ENCODE measurements at regions not wholly inside any gene's neighbourhood (a gene's known extent, or its start where the extent isn't known, plus 50 kb on each side); places are given as distances from the start of the nearest gene placed in this dataset.

GRCh38 chr4:44025376-44026020, 423.1 kb downstream of the KCTD8 start:
- no peak overlapping the region for H3K27ac ChIP-seq
- no peak for DNase-seq
- H3K4me3 ChIP-seq = no peak overlapping the region
- intact Hi-C loops (cut with DNase I; ENCODE audit: low total_unique reads) = no loop called here
- TF ChIP-seq CTCF (IDR thresholded peaks at IDR 0.05) (no peak), POLR2A (IDR thresholded peaks at IDR 0.05) (no peak)
- no peaks in the 10 kb centered on the region for H3K4me1 ChIP-seq
- no peaks in the 10 kb centered on the region for H3K27me3 ChIP-seq
- no peaks in the 10 kb centered on the region for H3K36me3 ChIP-seq (ENCODE audit: low read depth, missing control alignments)
- 72 to 76% methylated on average over 3 of the region's 3 CpGs for WGBS, 2 donors
- no peaks in the 10 kb centered on the region for H3K9me3 ChIP-seq

- no peak overlapping the region for H3K27ac ChIP-seq
- 57 to 71% methylated on average over 2 of the region's 2 CpGs for WGBS, 2 donors
- H3K27me3 ChIP-seq = no peaks in the 10 kb centered on the region
- intact Hi-C loops (cut with DNase I; ENCODE audit: low total_unique reads) = no loop called here
- no peaks in the 10 kb centered on the region for H3K4me1 ChIP-seq
- TF ChIP-seq POLR2A (IDR thresholded peaks at IDR 0.05) = no peak
- no peak for TF ChIP-seq CTCF (IDR thresholded peaks at IDR 0.05)
- no peak overlapping the region for H3K4me3 ChIP-seq
- no peaks in the 10 kb centered on the region for H3K9me3 ChIP-seq
- H3K36me3 ChIP-seq (ENCODE audit: low read depth, missing control alignments) = no peaks in the 10 kb centered on the region
- no peak for DNase-seq
Observed at GRCh38 chr4:44038811-44039210, 409.8 kb downstream of the KCTD8 start.

- TF ChIP-seq POLR2A (IDR thresholded peaks at IDR 0.05) (no peak), CTCF (IDR thresholded peaks at IDR 0.05) (no peak)
- intact Hi-C loops (cut with DNase I; ENCODE audit: low total_unique reads) = no loop called here
- no peaks in the 10 kb centered on the region for H3K27me3 ChIP-seq
- no peak for DNase-seq
- 77 to 84% methylated on average over 4 of the region's 4 CpGs for WGBS, 2 donors
- no peak overlapping the region for H3K4me3 ChIP-seq
- H3K36me3 ChIP-seq (ENCODE audit: low read depth, missing control alignments) = no peaks in the 10 kb centered on the region
- no peak overlapping the region for H3K27ac ChIP-seq
- no peaks in the 10 kb centered on the region for H3K4me1 ChIP-seq
- H3K9me3 ChIP-seq = no peaks in the 10 kb centered on the region
Observed at GRCh38 chr4:44046491-44046890, 402.1 kb downstream of the KCTD8 start.

- TF ChIP-seq POLR2A (IDR thresholded peaks at IDR 0.05) (no peak), CTCF (IDR thresholded peaks at IDR 0.05) (no peak)
- Histone ChIP-seq H3K27me3 (no peaks in the 10 kb centered on the region), H3K36me3 (ENCODE audit: low read depth, missing control alignments) (no peaks in the 10 kb centered on the region), H3K4me3 (no peak overlapping the region), H3K9me3 (no peaks in the 10 kb centered on the region), H3K4me1 (no peaks in the 10 kb centered on the region), H3K27ac (no peak overlapping the region)
- intact Hi-C loops (cut with DNase I; ENCODE audit: low total_unique reads) = no loop called here
- DNase-seq = no peak
- 42 to 56% methylated on average over 6 of the region's 6 CpGs for WGBS, 2 donors
Observed at GRCh38 chr4:44056721-44057151, 391.9 kb downstream of the KCTD8 start.

- Histone ChIP-seq H3K36me3 (ENCODE audit: low read depth, missing control alignments) (no peaks in the 10 kb centered on the region), H3K9me3 (no peaks in the 10 kb centered on the region), H3K27me3 (no peaks in the 10 kb centered on the region), H3K4me3 (no peak overlapping the region), H3K4me1 (no peaks in the 10 kb centered on the region), H3K27ac (no peak overlapping the region)
- no peak for TF ChIP-seq POLR2A (IDR thresholded peaks at IDR 0.05)
- no peak for TF ChIP-seq CTCF (IDR thresholded peaks at IDR 0.05)
- intact Hi-C loops (cut with DNase I; ENCODE audit: low total_unique reads) = no loop called here
- WGBS, 2 donors = 92 to 98% methylated on average over 5 to 6 of the region's 6 CpGs
- DNase-seq = no peak
Observed at GRCh38 chr4:44070843-44071242, 377.8 kb downstream of the KCTD8 start.
